BJ (cell line): ENCODE measurements at regions not wholly inside any gene's neighbourhood (a gene's known extent, or its start where the extent isn't known, plus 50 kb on each side); places are given as distances from the start of the nearest gene placed in this dataset.

Experiments
- CTCF ChIA-PET: fragments of 350-600 bp; formaldehyde crosslinking; extraction: SDS; loops from one replicate; lab custom pipeline; 2021; ENCODE audit warnings: antibody characterized with exemption, inconsistent platforms; lab: Yijun Ruan, JAX
- POLR2A ChIA-PET: fragments of 300-600 bp; sonication (Branson Sonifier 250); formaldehyde crosslinking; extraction: SDS; loops from one replicate; lab custom pipeline; 2021; ENCODE audit warnings: antibody characterized with exemption; lab: Charles Lee
- DNase-seq: peaks from one replicate; pipeline ENCODE4 v3.0.0-alpha.2; 2011; ENCODE audit warnings: low read depth
- H3K27me3 ChIP-seq: 2 replicates; pipeline ENCODE4 v1.6.0; 2011; ENCODE audit warnings: low read length; ENCODE audit not compliant: control insufficient read depth, insufficient read depth
- H3K36me3 ChIP-seq: 2 replicates; pipeline ENCODE4 v1.5.1; 2011; ENCODE audit warnings: low read length; ENCODE audit not compliant: control insufficient read depth, insufficient read depth
- H3K4me3 ChIP-seq: 2 replicates; pipeline ENCODE4 v1.5.1; 2011; ENCODE audit warnings: low read depth, mild to moderate bottlenecking, control low read depth, low read length
- TF ChIP-seq, protein P1 (sequence below): IDR thresholded peaks from 2 replicates; pipeline ENCODE4 v1.5.1; 2011; ENCODE audit warnings: low read depth, mild to moderate bottlenecking, control low read depth, inconsistent platforms, low read length, moderate library complexity; ENCODE audit not compliant: insufficient read depth

DNA sequence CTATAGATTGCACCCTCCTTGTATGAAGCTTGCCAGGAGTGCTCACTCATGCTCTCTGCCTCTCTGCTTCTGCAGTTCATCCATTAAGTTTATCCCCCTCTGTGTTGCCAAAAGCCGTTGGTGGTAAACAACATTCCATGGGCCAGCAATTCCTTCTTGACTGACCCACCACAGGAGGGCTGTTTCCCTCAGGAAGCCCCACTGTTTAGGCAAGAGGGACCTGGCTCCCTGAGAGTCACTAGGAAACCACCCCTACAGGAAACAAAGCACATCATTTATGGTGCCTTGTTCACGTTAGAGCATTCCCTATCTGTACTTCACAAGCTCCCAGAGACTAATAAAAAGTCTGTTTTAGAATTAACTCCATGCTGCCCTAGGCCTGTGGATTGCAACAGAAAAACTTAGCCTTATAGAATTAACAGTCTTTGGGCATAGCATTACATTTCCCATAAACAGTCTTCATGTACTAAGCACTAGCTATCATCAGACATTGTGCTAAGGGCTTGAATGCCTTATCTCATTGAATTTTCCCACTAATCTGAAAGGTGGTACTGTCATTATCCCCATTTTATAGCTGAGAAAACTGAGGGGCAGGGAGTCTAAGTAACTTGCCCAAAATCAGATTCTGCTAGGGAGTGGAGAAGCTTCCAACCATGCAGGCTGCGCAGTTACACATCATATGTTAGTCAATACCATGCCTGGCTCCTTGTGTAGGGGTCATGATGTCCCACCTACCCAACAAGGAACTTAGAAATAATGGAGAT, 149.9 kb downstream of the SHQ1 start:
- Histone ChIP-seq H3K27me3 (peaks cover 9% of the 10 kb centered on the region), H3K36me3 (no peaks in the 10 kb centered on the region), H3K4me3 (no peak overlapping the region)
- TF ChIP-seq, protein P1, sequence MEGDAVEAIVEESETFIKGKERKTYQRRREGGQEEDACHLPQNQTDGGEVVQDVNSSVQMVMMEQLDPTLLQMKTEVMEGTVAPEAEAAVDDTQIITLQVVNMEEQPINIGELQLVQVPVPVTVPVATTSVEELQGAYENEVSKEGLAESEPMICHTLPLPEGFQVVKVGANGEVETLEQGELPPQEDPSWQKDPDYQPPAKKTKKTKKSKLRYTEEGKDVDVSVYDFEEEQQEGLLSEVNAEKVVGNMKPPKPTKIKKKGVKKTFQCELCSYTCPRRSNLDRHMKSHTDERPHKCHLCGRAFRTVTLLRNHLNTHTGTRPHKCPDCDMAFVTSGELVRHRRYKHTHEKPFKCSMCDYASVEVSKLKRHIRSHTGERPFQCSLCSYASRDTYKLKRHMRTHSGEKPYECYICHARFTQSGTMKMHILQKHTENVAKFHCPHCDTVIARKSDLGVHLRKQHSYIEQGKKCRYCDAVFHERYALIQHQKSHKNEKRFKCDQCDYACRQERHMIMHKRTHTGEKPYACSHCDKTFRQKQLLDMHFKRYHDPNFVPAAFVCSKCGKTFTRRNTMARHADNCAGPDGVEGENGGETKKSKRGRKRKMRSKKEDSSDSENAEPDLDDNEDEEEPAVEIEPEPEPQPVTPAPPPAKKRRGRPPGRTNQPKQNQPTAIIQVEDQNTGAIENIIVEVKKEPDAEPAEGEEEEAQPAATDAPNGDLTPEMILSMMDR: no peak
- DNase-seq: no peak
- CTCF ChIA-PET: interaction anchor here (0.6 to 1.2 kb wide), 2 partner anchors 10 to 66 kb away, joined by 3 read pairs; no protein-coding TSS in a partner anchor
- POLR2A ChIA-PET: no interaction called here

DNA sequence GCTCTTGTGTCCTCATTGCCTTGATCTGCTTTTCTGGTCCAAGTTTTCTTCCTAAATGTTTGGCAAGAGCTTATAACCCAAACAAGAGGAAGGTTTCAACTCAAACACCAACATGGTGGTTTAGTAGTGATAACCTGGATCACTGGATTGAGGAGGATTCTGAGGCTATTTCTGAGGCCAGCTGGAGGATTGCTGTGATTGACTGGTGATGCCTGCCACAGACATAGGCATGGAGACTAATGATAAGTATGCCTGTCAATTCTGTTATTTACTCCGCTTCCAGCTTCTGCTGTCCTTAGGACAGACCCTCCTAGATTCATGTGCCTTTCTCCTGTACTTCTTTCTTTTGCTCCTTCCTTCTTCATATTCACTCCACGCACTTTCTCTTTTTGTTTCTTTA, 150.5 kb downstream of the SHQ1 start:
- ChIA-PET CTCF (interaction anchor here (1.2 kb wide), 1 partner anchor 9 kb away, joined by 3 read pairs; no protein-coding TSS in a partner anchor), POLR2A (no interaction called here)
- DNase-seq: no peak
- Histone ChIP-seq H3K4me3 (no peak overlapping the region), H3K27me3 (peaks cover 9% of the 10 kb centered on the region), H3K36me3 (no peaks in the 10 kb centered on the region)
- TF ChIP-seq, protein P1: no peak

DNA sequence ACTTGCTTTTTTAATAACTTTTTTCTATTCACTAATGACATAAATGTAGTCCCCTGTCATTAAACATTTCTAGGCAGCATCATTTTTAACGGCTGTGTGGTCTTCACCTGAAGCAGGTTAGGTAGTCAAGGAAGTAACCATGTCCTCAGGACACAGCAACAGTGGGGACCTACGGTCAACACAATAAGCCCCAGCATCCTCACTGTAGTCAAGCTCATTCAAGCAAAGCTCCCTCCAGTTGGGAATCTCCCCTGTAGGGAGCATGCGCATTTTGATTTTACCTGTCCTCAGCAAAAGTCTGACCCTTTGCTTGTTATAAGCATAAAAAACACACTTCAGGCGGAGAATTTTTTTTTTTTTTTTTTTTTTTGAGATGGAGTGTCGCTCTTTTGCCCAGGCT, 151.4 kb downstream of the SHQ1 start:
- Histone ChIP-seq H3K36me3 (no peaks in the 10 kb centered on the region), H3K4me3 (no peak overlapping the region), H3K27me3 (peaks cover 9% of the 10 kb centered on the region)
- no peak for DNase-seq
- ChIA-PET CTCF (no interaction called here), POLR2A (no interaction called here)
- TF ChIP-seq, protein P1: no peak

DNA sequence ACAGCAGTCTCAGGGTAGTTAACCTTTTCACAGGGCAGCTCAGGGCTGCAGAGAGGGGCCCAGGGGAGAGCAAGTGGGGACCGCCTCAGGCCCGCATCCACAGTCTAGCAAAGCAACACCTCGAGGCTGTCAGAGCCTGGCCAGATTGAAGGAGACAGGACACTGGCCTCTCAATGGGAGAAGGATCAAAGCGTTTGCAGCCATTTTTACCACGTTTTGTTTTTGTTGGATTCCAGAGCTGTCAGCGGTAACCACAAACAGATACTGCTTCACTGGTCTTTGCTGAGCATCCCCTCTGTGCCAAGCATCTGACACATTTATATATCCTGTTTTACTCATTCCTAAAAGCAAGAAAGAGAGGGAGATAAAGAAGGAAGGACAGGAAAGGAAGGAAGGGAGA, 153.8 kb downstream of the SHQ1 start:
- TF ChIP-seq, protein P1: no peak
- H3K4me3 ChIP-seq: no peak overlapping the region
- no peaks in the 10 kb centered on the region for H3K36me3 ChIP-seq
- no peak for DNase-seq
- ChIA-PET POLR2A (interaction anchor here (0.6 kb wide), 1 partner anchor 253 kb away, joined by 3 read pairs; no protein-coding TSS in a partner anchor), CTCF (interaction anchor here (0.7 kb wide), 1 partner anchor 124 kb away, joined by 3 read pairs; no protein-coding TSS in a partner anchor)
- peaks cover 9% of the 10 kb centered on the region for H3K27me3 ChIP-seq

DNA sequence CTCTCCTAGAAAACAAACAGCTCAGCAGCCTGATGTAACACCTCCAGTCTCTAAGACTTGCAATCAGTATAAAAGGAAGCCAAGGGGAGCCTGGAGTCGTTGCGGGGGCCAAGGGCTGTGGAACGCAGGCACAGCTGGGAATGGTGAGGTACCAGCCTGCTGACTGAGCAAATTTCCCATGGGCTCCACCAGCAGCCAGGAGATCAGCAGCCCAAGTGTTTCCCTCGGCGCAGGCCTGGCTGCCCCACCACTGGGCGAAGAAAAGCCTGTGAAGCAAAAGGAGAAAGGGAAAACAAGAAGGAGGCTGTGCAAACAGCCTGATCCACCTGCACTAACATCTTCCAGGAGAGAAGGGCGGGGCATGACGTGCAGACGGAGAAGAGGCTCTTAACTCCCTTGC, 155.3 kb downstream of the SHQ1 start:
- Histone ChIP-seq H3K4me3 (no peak overlapping the region), H3K27me3 (peaks cover 7% of the 10 kb centered on the region), H3K36me3 (no peaks in the 10 kb centered on the region)
- TF ChIP-seq, protein P1: no peak
- ChIA-PET POLR2A (no interaction called here), CTCF (no interaction called here)
- DNase-seq: no peak
